Muscle of leg (tissue), 3 donors: ENCODE measurements at regions not wholly inside any gene's neighbourhood (a gene's known extent, or its start where the extent isn't known, plus 50 kb on each side); places are given as distances from the start of the nearest gene placed in this dataset.

Source experiments
- DNase-seq: peaks from one replicate; pipeline ENCODE4 v3.0.0; 2013
- H3K27ac ChIP-seq: one replicate; pipeline ENCODE4 v1.5.1; 2013; ENCODE audit warnings: mild to moderate bottlenecking, low read length, control low read depth
- H3K27me3 ChIP-seq: one replicate; pipeline ENCODE4 v1.6.1; 2013; ENCODE audit warnings: low read length; ENCODE audit not compliant: control insufficient read depth, insufficient read depth
- H3K36me3 ChIP-seq: one replicate; pipeline ENCODE4 v1.6.1; 2013; ENCODE audit warnings: low read length; ENCODE audit not compliant: control insufficient read depth, insufficient read depth
- H3K4me1 ChIP-seq: one replicate; pipeline ENCODE4 v1.6.1; 2013; ENCODE audit warnings: low read length; ENCODE audit not compliant: control insufficient read depth, insufficient read depth
- H3K4me3 ChIP-seq: one replicate; pipeline ENCODE4 v1.5.1; 2013; ENCODE audit warnings: low read length, control low read depth
- H3K9me3 ChIP-seq: replicated peaks from 2 replicates; pipeline ENCODE4 v1.6.1; 2013; ENCODE audit warnings: low read depth, low read length; ENCODE audit not compliant: control insufficient read depth
- WGBS: methylation state at CpG from one replicate; pipeline ENCODE4 v1.1.5; 2013; ENCODE audit warnings: missing lambda C conversion rate; ENCODE audit not compliant: insufficient coverage; 5-methylcytosine and 5-hydroxymethylcytosine counted together

DNA sequence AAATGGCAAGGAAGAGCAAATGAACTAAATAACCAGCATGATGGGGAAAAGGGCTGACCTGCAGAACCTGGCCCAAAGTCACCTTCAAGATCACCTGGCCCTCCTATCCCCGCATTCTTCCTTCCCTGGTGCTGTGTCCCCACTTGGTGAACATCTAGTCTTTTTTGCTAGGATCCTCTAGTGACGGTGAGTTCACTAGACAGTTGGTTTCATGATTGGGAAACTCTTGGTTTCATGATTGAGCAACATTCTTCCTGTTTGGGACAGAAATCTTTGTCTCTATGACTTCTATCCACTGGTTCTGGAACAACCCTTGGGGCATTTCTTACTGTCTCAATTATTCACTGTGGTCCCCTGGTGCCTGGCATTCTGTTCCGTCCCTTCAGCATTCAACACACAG, 50.2 kb upstream of the DAB2IP start:
- peaks cover 9% of the 10 kb centered on the region for H3K9me3 ChIP-seq
- no peaks in the 10 kb centered on the region for H3K36me3 ChIP-seq
- DNase-seq = peak; percentile 58
- H3K27ac ChIP-seq = no peak overlapping the region
- H3K4me3 ChIP-seq = no peak overlapping the region
- H3K4me1 ChIP-seq = peaks cover 49% of the 10 kb centered on the region
- no CpG with 5 or more reads among the region's 3 CpGs for WGBS
- H3K27me3 ChIP-seq = peaks cover 31% of the 10 kb centered on the region
